Activated CD8-positive, alpha-beta memory T cell treated with anti-CD3 and anti-CD28 coated beads, Interleukin-2, amount 50 U/mL, for 24 hours (primary cell): ENCODE measurements at regions not wholly inside any gene's neighbourhood (a gene's known extent, or its start where the extent isn't known, plus 50 kb on each side); places are given as distances from the start of the nearest gene placed in this dataset.

Source experiments
- DNase-seq: peaks from one replicate; pipeline ENCODE4 v3.0.0-alpha.2; 2020; ENCODE audit errors: extremely low read depth

- DNase-seq = no peak
Observed at GRCh38 chr16:65634833-65635232, 513.0 kb upstream of the CDH11 start.

- DNase-seq = no peak
Observed at GRCh38 chr16:65634291-65634690, 512.4 kb upstream of the CDH11 start.

- no peak for DNase-seq
Observed at GRCh38 chr16:65624666-65625065, 502.8 kb upstream of the CDH11 start.

DNA sequence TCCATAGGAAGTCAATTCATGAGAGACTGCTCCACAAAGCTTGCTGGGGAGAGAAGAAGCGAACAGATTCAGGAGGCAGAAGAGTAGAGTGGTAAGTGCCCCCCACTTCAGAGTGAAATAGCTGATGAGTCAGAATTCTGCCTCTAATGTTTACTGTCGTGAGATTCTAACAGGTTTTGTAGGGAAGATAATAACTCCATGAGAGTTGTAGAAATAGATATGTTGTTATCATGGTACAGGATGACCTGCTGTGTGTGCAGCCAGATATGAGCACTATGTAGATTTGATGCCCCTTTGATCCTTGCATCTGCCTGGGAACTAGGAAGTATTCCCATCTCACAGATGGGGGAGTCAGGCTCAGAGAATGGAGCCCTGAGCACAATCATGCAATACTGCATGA is 502.4 kb upstream of the CDH11 start:
- DNase-seq = no peak

- DNase-seq = no peak
Observed at GRCh38 chr16:65622871-65623270, 501.0 kb upstream of the CDH11 start.

DNA sequence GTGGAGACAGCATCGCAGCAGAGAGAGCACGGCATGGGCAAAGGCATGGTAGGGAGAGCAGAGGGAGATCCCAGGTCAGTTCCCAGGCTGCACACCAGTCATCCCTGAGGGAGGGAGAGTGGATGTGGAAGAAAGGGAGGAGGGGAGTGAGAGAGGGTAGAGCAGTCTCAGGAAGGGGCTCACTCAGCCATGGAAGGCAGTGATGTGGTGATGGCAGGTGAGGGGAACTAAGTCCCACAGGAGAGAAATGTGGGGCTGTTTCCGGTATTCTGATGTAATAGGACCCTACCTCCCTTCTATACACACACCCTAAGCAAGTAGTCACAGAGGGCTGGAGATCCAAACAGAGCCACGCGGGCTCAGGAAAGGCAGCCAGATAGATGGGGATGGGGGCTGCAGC is 500.3 kb upstream of the CDH11 start:
- DNase-seq = no peak

DNA sequence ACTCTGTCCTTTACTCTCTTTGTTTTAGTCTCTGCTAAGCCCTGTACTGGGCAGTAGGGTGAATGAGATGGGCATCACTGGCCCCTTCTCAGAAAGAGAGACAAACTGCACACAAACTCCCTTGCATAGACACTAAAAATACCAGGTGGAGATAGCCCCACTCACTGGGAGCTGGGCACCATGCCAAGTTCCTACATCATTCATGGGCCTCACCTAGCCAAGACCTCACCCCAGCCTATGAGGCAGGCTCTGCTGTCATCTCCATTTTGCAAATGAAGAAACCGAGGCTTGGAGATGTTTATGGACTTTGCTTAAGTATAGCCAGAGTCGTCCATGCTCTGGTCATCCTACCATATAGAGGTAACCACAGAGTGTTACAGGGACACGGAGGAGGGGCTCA is 499.8 kb upstream of the CDH11 start:
- DNase-seq = no peak

GRCh38 chr16:65619606-65620005 is 497.7 kb upstream of the CDH11 start:
- DNase-seq = no peak

DNA sequence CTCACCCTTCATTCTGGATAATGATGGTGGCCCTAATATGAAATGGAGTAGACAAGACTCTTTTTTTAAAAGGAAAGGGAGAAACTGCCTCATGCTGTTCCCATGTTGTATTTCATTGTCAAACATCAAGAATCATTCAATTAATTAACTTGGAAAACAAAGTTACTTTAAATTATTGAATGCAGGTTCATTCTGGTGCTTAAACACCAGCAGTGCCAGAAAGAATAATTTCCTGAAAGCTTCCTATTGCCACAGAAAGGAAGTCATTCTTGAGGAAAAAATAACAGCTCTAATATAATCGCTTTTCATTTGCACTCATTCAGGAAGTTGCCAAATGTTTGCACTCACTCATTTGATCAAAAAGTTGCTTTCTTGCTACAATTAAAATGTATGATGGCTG is 497.1 kb upstream of the CDH11 start:
- no peak for DNase-seq

DNA sequence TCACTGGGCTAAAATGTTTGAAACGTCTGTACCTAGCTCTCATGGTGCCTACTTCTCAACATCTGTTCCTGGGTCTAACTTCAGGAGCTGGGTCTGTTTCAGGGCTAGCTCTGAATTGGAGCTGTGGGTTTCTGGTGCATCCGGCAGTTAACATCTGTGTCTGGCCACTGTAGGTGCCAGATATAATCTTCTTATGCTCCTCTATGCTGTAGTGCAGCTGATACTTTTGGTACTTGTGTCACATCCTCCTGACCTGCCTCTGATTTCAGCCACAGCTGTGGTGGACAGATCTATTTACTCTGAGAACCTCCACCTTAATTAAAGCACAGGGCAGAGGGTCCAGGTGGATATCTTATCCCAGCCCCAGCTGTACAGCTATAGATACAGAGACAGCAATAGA is 496.5 kb upstream of the CDH11 start:
- no peak for DNase-seq

- no peak for DNase-seq
Observed at GRCh38 chr16:65617421-65617820, 495.6 kb upstream of the CDH11 start.

DNA sequence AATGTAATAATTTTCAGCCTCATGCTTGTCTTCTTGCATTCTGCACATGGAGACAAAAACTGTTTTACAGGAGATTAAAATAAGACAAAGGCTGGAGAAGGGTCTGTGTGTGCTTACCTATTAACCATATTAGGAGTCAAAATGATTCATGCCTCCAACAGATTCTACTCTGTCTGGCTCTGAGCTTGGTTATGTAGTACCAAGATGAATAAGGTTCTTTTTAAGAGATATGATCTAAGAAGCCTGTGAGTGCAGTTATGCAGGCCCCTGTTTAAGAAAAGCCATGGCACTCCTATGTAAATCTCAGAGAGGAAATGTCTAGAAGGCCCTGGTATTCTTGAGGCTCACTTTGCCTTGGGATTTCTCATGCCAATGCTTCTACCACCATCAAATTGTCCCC is 486.6 kb upstream of the CDH11 start:
- no peak for DNase-seq

DNA sequence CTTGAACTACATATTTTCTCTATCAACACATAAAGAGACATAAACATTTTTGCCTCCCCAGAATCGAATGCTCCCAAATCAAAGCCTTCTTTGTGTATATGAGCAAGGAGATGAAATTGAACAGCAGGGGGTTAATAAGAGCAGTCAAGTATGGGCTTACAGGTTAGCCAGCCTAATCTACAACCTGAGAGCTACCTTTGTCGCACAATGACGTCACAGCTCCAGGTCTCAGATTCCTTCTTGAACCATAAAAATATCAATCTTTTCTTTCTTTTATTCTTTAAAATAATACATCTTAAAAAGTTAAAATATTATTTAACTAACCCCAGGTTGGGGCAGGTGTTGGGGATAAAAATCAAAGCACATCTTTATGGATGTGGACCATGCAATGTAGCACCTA is 482.9 kb upstream of the CDH11 start:
- no peak for DNase-seq

DNA sequence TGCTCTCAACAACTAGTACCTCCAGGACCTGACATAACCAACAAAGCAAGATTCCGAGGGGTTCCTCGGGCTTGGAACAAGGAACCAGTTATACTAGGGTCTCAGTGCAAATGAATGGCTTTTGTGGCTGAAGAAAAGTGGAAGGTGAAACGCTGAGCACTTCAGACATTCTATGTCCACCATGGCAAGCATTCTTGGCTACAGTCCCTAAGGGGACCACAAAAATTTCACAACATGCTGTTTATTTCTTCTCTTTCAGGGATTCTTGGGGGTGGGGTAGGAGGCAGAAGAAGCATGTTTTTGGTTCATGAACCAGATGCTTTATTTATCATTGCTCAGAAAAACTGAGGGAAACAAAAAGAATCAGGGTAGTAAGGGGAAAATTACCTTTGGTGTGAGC is 479.9 kb upstream of the CDH11 start:
- no peak for DNase-seq

GRCh38 chr16:65600629-65601028 is 478.8 kb upstream of the CDH11 start:
- DNase-seq = no peak

GRCh38 chr16:65600046-65600445 is 478.2 kb upstream of the CDH11 start:
- DNase-seq = no peak

GRCh38 chr16:65598621-65599020 is 476.8 kb upstream of the CDH11 start:
- DNase-seq = no peak

- DNase-seq = no peak
Observed at GRCh38 chr16:65583498-65583897, 461.6 kb upstream of the CDH11 start.

DNA sequence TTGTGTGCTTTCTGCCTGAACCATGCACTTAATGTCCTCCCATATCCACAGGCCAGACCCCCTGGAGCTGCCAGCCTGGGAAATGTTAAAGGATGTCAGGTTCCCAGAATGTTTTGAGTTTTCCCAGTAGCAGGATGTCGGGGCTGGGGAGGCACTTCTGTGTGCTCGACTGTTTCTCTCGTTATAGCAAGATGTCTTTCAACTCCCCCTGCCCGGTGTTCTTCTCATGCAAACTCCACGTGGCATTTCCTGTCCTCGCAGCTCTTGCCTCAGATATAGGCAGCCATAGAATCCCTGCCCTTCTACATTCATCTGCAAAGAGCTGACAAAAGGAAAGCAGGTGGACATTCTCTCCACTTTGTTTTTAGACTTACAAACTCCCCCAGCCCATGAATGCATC is 457.2 kb upstream of the CDH11 start:
- no peak for DNase-seq

GRCh38 chr16:65576631-65577030 is 454.8 kb upstream of the CDH11 start:
- no peak for DNase-seq

DNA sequence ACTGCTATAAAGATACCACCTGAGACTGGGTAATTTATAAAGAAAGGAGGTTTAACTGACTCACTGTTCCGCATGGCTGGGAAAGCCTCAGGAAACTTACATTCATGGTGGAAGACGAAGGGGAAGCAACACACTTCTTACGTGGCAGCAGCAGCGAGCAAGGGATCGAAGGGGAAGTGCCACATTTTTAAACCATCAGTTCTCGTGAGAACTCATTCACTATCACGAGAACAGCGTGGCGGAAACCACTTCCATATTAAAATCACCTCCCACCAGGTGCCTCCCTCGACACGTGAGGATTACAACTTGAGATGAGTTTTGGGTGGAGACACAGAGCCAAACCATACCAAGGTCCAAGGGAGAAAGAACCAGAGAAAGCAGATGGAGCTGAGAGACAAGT is 454.3 kb upstream of the CDH11 start:
- DNase-seq = no peak

- DNase-seq = no peak
Observed at GRCh38 chr16:65574326-65574966, 452.6 kb upstream of the CDH11 start.

DNA sequence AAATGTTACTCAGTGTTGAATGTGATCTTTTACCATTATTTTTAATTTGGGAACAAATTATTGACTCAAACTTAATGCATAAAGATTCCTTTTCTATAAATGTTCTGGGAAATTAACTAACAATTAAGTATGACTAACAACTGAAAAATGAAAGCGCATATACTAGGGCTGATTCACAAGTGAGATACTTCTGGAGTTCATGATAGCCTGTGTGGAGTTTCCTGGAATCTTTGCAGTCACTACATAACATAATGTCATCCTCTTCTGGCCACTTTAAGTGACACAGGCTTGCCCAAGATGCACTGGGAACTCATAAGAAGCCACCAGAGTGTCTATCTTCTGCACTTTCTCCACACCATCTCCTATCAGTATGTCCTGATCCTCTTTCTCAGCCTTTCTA is 450.3 kb upstream of the CDH11 start:
- no peak for DNase-seq

GRCh38 chr16:65570261-65570660 is 448.4 kb upstream of the CDH11 start:
- DNase-seq = no peak

DNA sequence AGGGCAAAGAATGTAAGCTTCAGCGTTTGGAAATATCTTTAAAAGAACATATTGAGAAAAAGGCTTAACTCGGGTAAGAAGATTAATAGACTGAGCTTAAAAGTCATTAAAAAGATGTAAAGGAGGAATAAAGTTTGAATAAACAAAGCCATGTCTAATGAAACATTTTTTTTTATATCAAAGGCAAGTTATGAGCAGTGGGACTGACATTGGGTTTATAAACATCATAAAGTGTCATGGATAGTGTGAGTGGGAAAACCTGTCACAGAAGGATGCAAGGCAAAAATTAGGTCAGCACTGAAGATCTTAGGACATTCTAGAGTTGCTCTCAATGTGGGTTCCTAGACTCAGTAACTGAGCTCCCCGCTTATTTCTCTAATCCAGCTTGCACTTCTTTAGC is 438.0 kb upstream of the CDH11 start:
- no peak for DNase-seq
